BE2C (cell line): ENCODE measurements at regions not wholly inside any gene's neighbourhood (a gene's known extent, or its start where the extent isn't known, plus 50 kb on each side); places are given as distances from the start of the nearest gene placed in this dataset.
A peak's percentile ranks its signal among the peaks of the same experiment; 100 is the strongest.

ENCODE experiments used
- DNase-seq: peaks from one replicate; pipeline ENCODE4 v3.0.0-alpha.2; 2020
- H3K27me3 ChIP-seq: fragments of 250-450 bp; sonication (Bioruptor Pico); 2 replicates; pipeline ENCODE4 v1.5.1; 2020; ENCODE audit warnings: mild to moderate bottlenecking
- H3K36me3 ChIP-seq: fragments of 250-450 bp; sonication (Bioruptor Pico); 2 replicates; pipeline ENCODE4 v1.5.1; 2020; ENCODE audit warnings: mild to moderate bottlenecking
- H3K4me1 ChIP-seq: fragments of 250-450 bp; sonication (Bioruptor Pico); 2 replicates; pipeline ENCODE4 v1.5.1; 2020
- H3K4me3 ChIP-seq: 2 replicates; pipeline ENCODE4 v1.5.1; 2011; ENCODE audit warnings: low read depth, low read length
- H3K9me3 ChIP-seq: fragments of 250-450 bp; sonication (Bioruptor Pico); 2 replicates; pipeline ENCODE4 v1.5.1; 2020
- TF ChIP-seq, protein P1 (sequence below): IDR thresholded peaks from 2 replicates; pipeline ENCODE4 v1.5.1; 2012; ENCODE audit warnings: mild to moderate bottlenecking, low read depth, low read length

DNA sequence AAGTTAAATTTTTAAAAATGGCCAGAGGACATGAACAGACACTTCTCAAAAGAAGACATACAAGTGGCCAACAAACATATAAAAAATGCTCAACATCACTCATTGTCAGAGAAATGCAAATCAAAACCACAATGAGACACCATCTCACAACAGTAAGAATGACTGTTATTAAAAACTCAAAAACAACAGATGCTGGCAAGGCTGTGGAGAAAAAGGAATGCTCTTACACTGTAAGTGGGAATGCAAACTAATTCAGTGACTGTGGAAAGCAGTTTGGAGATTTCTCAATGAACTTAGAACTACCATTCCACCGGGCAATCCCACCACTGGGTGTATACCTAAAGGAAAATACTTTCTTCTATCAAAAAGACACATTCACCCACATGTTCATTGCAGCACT is 168.5 kb upstream of the PIK3R1 start:
- no peak for DNase-seq
- Histone ChIP-seq H3K4me1 (no peaks in the 10 kb centered on the region), H3K4me3 (no peak overlapping the region), H3K36me3 (no peaks in the 10 kb centered on the region), H3K9me3 (no peaks in the 10 kb centered on the region), H3K27me3 (no peaks in the 10 kb centered on the region)
- TF ChIP-seq, protein P1, sequence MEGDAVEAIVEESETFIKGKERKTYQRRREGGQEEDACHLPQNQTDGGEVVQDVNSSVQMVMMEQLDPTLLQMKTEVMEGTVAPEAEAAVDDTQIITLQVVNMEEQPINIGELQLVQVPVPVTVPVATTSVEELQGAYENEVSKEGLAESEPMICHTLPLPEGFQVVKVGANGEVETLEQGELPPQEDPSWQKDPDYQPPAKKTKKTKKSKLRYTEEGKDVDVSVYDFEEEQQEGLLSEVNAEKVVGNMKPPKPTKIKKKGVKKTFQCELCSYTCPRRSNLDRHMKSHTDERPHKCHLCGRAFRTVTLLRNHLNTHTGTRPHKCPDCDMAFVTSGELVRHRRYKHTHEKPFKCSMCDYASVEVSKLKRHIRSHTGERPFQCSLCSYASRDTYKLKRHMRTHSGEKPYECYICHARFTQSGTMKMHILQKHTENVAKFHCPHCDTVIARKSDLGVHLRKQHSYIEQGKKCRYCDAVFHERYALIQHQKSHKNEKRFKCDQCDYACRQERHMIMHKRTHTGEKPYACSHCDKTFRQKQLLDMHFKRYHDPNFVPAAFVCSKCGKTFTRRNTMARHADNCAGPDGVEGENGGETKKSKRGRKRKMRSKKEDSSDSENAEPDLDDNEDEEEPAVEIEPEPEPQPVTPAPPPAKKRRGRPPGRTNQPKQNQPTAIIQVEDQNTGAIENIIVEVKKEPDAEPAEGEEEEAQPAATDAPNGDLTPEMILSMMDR: no peak

DNA sequence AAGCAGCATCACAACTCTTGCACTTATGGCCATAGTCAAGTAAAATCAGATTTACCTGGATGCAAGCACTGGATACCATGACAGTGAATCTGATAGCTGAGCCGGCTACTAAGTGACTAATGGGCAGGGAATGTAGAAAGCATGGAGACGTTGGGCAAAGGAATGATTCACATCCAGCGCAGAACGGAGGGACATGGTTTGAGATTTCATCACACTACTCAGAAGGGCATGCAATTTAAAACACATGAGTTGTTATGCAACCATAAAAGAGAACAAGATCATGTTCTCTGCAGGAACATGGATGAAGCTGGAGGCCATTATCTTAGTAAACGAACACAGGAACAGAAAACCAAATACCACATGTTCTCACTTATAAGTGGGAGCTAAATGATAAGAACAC is 169.1 kb upstream of the PIK3R1 start:
- Histone ChIP-seq H3K9me3 (no peaks in the 10 kb centered on the region), H3K4me3 (no peak overlapping the region), H3K27me3 (no peaks in the 10 kb centered on the region), H3K36me3 (no peaks in the 10 kb centered on the region), H3K4me1 (no peaks in the 10 kb centered on the region)
- no peak for DNase-seq
- TF ChIP-seq, protein P1: no peak

- H3K27me3 ChIP-seq: no peaks in the 10 kb centered on the region
- no peaks in the 10 kb centered on the region for H3K4me1 ChIP-seq
- H3K9me3 ChIP-seq: no peaks in the 10 kb centered on the region
- no peaks in the 10 kb centered on the region for H3K36me3 ChIP-seq
- TF ChIP-seq, protein P1: no peak
- no peak overlapping the region for H3K4me3 ChIP-seq
- no peak for DNase-seq
These were observed 174.3 kb upstream of the PIK3R1 start for GRCh38 chr5:68041293-68041692.

- no peaks in the 10 kb centered on the region for H3K36me3 ChIP-seq
- H3K4me1 ChIP-seq: no peaks in the 10 kb centered on the region
- DNase-seq: no peak
- H3K4me3 ChIP-seq: no peak overlapping the region
- no peaks in the 10 kb centered on the region for H3K9me3 ChIP-seq
- H3K27me3 ChIP-seq: no peaks in the 10 kb centered on the region
- TF ChIP-seq, protein P1: no peak
These were observed 178.0 kb upstream of the PIK3R1 start for GRCh38 chr5:68037546-68037945.

- peak; percentile 22 for DNase-seq
- Histone ChIP-seq H3K27me3 (no peaks in the 10 kb centered on the region), H3K4me1 (no peaks in the 10 kb centered on the region), H3K4me3 (no peak overlapping the region), H3K9me3 (no peaks in the 10 kb centered on the region), H3K36me3 (no peaks in the 10 kb centered on the region)
- TF ChIP-seq, protein P1: no peak
These were observed 181.5 kb upstream of the PIK3R1 start for GRCh38 chr5:68033961-68034571.

- H3K4me1 ChIP-seq: peaks cover 3% of the 10 kb centered on the region; the same call in 1 of the 2 replicates
- no peaks in the 10 kb centered on the region for H3K36me3 ChIP-seq
- H3K27me3 ChIP-seq: no peaks in the 10 kb centered on the region
- no peak for DNase-seq
- TF ChIP-seq, protein P1: no peak
- H3K4me3 ChIP-seq: no peak overlapping the region
- H3K9me3 ChIP-seq: no peaks in the 10 kb centered on the region
These were observed 182.5 kb upstream of the PIK3R1 start for GRCh38 chr5:68033029-68033428.
